AG20443 (cell line): ENCODE measurements at regions not wholly inside any gene's neighbourhood (a gene's known extent, or its start where the extent isn't known, plus 50 kb on each side); places are given as distances from the start of the nearest gene placed in this dataset.
"Not testable (repeated sequence)": the region's sequence is repeated elsewhere in the genome, so short reads cannot be mapped to it uniquely, and the experiment has no call there.

ENCODE experiments used
- DNase-seq: peaks from one replicate; pipeline ENCODE4 v3.0.0; 2012; ENCODE audit warnings: low spot score, mixed read lengths

DNA sequence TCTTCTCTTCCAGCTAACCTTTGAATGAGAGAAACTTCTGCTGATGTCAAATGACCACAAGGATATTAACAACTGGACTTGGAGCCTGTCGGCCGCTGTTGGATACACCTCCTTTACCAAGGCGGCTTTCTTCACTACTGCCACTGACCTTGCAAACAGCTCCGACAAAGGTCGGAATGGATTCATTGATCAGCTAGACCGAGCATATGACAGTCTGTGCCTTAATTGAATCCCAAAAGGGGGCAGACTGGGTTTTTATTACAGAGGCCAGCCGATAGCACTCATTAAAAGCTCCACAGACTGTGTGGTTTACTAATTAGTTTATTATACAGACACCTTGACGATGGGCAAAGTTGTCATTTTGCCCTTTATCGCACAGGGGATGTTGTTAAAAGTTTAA is 394.5 kb downstream of the RERGL start:
- no peak for DNase-seq

- no peak for DNase-seq
Measured at GRCh38 chr12:17691369-17691768, 398.6 kb downstream of the RERGL start.

DNA sequence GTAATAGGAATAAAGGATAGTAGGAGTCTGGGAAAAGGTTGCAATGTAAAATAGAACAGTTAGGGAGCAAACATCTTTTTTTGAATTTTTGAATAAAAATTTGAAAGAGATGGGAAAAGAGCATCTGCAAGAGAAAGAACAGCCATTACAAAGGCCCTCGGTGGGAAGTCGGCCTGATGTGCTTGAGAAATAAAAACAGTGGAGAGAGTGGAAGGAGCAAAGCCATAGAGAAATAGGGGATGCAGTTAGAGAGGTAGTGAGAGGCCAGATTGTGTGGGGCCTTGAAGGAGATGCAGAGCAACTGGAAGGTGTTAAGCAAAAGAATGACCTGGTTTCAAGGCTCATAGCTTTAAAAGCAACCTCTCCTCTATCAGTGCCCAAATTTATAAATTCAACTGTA is 409.8 kb downstream of the RERGL start:
- DNase-seq: no peak

DNA sequence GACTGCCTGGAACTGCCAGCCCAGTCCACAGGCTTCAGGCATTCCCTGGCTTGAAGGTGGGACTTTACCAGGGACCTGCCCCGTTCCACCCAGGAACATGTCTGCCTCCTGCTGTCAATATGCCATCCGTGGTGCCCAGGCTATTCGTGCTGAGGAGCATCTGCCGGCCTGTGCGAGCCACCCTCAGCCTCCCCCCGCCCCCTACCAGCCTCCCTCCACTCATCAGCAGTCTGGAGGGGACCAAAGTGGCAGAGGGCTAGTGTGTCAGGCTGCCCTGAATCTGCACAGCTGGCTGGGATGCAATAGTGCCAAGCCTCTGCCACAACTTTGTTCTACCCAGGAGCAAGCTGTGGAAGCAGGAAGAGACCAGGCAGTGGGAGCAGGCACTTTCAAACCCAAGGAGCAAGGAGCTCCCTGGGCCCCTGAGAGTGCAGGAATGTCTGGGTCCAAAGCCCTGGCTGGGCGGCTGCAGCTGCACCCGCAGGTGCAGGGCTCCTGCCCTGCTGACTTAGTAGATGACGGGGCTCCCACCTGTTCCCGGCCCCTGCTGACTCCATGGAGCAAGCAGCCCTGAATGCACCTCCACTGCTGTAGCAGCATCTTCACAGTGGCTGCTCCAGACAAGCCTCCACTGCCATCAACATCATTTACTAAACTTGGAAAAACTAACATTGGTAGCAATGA is 423.2 kb downstream of the RERGL start:
- DNase-seq: no peak

DNA sequence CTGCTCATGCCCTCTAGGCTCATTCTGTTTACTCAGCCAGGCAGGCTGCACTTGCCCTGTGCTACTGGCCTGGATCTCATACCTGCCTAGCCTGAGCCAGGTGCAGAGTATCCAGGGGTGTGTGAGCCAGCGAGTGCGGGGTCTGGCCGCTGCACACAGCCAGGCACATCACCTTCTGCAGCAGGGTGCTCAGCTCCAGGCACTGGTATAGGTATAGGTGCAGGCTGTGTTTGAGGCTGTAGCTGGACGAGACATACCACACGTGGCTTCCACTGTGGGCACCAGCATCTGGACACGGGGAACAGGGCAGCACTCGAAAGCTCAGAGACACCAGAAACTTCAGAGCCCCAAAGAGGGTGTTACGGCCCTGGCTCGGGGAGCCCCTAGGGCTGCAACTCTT is 424.2 kb downstream of the RERGL start:
- no peak for DNase-seq

- DNase-seq: no peak
Measured at GRCh38 chr12:17661250-17661649, 428.7 kb downstream of the RERGL start.

GRCh38 chr12:17652436-17652835 is 437.6 kb downstream of the RERGL start:
- DNase-seq: no peak

- no peak for DNase-seq
Measured at GRCh38 chr12:17642340-17642650, 447.7 kb downstream of the RERGL start.

- no peak for DNase-seq
Measured at GRCh38 chr12:17640615-17641014, 449.4 kb downstream of the RERGL start.

DNA sequence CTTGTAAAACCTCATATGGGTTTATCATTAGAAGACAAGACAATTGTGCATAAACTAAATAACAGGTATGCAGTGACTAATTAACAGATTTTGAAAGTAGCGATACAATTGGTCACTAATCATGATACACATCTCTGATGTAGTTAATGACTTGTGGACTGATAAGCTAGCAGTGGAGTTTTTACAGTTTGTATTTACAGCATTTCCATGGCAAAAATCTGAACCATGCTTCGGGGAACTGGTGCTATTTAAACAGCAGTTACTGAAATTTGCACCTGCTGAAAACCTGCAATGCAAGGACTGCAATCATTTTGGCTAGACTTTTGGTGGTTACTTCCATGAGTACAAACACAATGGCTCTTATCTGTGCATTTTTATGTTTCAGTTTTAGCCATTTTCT is 471.2 kb downstream of the RERGL start:
- no peak for DNase-seq

GRCh38 chr12:17609701-17610100 is 480.3 kb downstream of the RERGL start:
- DNase-seq: no peak

- DNase-seq: no peak
Measured at GRCh38 chr12:17609153-17609552, 480.8 kb downstream of the RERGL start.

DNA sequence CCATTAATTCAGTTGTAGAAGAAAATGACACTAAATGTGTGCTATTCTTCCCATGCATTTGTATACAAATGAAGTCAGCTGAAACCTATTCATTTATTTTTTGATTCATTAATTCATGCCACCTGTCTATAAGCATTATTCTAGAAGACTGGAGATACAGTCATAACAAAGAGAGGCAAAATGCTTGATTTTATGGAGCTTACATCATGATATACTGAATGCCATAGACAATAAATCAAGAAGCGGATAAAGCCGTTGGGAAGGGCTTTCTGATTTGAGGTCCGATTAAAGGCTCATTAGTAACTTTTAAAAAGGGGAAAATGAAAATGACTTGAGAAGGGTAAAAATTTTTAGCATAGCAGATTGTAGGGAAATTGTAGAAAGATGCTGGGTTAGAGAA is 494.9 kb downstream of the RERGL start:
- no peak for DNase-seq

- no peak for DNase-seq
Measured at GRCh38 chr12:17593715-17594406, 496.1 kb downstream of the RERGL start.

DNA sequence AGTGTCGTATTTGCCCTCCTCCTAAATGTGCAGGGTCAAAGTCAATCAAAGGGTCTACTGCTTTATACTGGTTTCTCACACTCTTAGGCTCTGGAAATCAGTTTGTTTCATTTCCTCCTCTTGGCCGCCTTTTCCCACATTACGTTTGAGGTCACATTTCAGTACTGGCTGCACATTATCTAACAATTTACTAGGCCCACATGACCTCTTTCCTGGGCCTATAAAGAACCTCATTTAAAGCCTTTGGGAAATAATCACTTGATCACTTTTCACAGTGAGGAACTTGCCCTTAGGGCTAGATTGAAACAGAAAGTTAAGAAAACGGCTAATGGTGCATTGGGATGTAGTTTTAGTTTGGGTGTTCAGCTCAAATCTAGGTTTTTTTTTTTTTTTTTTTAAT is 497.5 kb downstream of the RERGL start:
- no peak for DNase-seq

DNA sequence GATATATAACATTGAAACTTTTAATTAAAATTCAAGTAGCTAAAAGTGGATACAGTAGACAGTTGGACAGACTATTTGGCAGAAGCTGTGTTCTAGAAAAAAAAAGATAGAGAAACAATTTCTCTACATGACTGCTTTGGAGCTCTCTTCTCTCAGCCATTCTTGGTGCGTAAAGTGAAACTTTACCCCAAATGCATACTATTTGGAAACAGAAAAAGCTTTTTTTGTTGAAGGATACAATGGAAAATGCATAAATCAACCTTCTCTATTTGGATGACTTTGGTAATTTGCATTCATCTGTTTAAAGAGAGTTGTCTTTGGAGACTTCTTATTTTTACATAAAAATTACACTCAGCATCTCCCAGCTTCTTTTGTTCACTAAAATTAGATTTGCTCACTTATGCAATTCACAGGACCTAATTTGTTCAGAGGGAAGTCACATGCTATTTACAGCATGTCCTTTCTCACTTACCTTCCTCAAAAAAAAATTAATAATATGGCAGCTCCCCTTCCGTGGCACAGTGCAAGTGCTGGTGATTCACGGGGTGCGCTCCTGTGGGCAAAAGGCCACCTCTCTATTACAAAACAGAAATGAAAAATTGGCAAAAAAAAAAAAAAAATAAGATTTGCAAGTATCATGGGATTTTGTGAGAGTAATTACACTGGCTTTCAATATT is 498.9 kb downstream of the RERGL start:
- DNase-seq: no peak

DNA sequence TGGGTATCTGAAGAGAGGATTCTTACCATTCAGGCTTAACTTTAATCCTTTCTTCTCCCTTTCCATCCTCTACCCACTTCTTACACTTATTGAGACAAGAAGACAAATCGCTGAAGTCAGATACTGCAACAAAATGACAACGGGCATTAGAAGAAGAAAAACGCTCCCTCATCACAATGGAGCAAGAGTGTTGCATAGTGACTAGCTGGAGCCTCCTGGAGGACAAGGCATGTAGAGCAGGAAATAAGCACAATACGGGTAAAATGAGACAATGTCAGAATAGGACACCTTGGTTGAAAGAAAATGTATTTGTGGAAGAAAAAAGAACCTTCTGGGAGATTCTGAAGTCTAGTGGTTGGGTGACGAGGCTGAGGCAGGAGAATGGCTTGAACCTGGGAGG is 501.0 kb downstream of the RERGL start:
- no peak for DNase-seq

GRCh38 chr12:17579205-17580026 is 510.6 kb downstream of the RERGL start:
- DNase-seq: no peak

DNA sequence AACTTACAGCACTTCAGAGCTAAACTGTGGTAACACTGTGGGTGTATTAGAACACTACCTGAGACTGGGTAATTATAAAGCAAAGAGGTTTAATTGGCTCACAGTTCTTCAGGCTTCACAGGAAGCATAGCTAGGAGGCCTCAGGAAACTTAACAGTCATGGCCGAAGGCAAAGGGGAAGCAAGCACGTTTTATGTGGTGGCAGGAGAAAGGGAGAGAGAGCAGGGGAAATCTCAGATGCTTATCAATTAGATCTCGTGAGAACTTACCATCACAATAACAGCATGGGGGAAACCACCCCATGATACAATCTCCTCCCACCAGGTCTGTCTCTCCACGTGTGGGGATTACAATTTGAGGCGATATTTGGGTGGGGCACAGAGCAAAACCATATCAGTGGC is 512.6 kb downstream of the RERGL start:
- no peak for DNase-seq

- DNase-seq: no peak
Measured at GRCh38 chr12:17572250-17572649, 517.7 kb downstream of the RERGL start.

GRCh38 chr12:17571047-17571446 is 518.9 kb downstream of the RERGL start:
- DNase-seq: no peak

DNA sequence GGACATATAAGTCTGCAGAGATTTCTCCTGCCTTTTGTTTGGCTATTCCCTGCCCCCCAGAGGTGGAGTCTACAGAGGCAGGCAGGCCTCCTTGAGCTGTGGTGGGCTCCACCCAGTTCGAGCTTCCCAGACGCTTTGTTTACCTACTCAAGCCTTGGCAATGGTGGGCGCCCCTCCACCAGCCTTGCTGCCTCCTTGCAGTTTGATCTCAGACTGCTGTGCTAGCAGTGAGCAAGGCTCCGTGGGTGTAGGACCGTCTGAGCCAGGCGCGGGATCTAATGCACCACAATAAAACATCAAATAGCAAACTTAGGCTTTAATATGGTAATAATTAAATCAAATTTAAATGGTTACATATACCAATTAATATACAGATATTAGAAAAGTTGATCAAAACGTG is 525.4 kb downstream of the RERGL start:
- not testable (repeated sequence) for DNase-seq

DNA sequence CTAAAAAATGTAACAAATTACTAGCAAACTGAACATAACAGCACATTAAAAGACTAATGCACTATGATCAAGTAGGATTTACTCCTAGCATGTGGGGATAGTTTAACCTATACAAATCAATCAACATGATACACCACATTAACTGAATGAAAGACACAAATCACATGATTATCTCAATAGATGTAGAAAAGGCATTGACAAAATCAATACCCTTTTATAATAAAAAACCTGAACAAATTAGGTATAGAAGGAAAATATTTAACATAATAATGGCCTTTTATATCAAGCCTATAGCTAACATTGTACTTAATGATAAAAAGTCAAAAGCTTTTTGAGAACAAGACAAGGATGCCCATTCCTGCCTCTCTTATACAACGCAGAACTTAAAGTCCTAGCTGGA is 540.0 kb downstream of the RERGL start:
- no peak for DNase-seq
